ENCODE measurements at regions not wholly inside any gene's neighbourhood (a gene's known extent, or its start where the extent isn't known, plus 50 kb on each side); places are given as distances from the start of the nearest gene placed in this dataset.
A peak's percentile ranks its signal among the peaks of the same experiment; 100 is the strongest.
"Not testable (repeated sequence)": the region's sequence is repeated elsewhere in the genome, so short reads cannot be mapped to it uniquely, and the experiment has no call there.

DNA sequence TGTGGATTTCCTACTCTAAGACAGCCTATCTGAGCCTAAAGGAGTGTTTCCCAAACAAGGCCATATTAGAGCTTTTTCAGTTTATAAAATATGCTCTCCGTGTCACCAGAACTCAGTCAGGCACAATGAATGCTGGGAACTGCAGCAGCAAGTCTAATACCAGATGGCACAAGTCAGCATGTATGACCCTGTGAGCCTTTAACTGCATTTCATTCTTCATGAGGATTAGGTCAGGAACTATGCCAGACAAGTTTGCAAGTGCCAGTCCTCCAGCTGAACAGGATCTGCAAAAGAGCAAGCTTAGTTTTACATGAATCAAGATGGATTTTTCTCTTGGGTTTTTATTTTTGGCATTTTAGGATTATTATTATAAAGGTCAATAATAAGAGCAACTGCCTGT, 66.7 kb upstream of the SAMD5 start:
- H3K4me1 ChIP-seq = no peaks in the 10 kb centered on the region
- no peak overlapping the region for H3K4me3 ChIP-seq
- TF ChIP-seq, protein P1, sequence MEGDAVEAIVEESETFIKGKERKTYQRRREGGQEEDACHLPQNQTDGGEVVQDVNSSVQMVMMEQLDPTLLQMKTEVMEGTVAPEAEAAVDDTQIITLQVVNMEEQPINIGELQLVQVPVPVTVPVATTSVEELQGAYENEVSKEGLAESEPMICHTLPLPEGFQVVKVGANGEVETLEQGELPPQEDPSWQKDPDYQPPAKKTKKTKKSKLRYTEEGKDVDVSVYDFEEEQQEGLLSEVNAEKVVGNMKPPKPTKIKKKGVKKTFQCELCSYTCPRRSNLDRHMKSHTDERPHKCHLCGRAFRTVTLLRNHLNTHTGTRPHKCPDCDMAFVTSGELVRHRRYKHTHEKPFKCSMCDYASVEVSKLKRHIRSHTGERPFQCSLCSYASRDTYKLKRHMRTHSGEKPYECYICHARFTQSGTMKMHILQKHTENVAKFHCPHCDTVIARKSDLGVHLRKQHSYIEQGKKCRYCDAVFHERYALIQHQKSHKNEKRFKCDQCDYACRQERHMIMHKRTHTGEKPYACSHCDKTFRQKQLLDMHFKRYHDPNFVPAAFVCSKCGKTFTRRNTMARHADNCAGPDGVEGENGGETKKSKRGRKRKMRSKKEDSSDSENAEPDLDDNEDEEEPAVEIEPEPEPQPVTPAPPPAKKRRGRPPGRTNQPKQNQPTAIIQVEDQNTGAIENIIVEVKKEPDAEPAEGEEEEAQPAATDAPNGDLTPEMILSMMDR (IDR thresholded peaks at IDR 0.05) = no peak
- DNase-seq = peak in 1 of 4 donors; percentile 38
- H3K9me3 ChIP-seq = no peaks in the 10 kb centered on the region
- intact Hi-C loops (cut with DNase I) = no loop called here
- H3K27ac ChIP-seq = no peak overlapping the region
- H3K36me3 ChIP-seq = no peaks in the 10 kb centered on the region
- no peak for ATAC-seq
- H3K27me3 ChIP-seq = no peaks in the 10 kb centered on the region

GRCh38 chr6:147447835-147448611, 60.5 kb upstream of the SAMD5 start:
- ATAC-seq = peak; percentile 21
- Histone ChIP-seq H3K4me1 (no peaks in the 10 kb centered on the region), H3K36me3 (no peaks in the 10 kb centered on the region), H3K27ac (no peak overlapping the region), H3K27me3 (no peaks in the 10 kb centered on the region), H3K4me3 (no peak overlapping the region), H3K9me3 (no peaks in the 10 kb centered on the region)
- intact Hi-C loops (cut with DNase I) = no loop called here
- no peak for DNase-seq
- TF ChIP-seq, protein P1 (IDR thresholded peaks at IDR 0.05) = no peak

DNA sequence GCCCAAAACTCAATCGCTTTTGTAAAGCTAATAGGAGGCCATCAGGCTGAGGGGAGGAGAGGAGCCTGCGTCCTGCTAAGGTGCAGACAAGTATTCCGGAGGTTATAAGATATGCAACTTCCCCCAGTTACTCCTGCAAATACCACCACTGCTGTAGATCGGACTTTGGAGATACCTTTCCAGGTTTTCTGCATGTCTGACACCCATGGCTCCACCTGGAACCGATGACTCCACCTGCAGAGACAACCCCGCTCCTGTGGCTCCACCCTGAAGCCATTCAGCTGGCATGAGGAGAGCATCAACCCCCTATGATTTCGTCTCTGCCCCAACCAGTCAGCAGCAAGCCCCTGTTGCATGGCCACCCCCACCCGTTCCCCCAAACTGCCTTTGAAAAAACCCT, 59.7 kb upstream of the SAMD5 start:
- TF ChIP-seq, protein P1 (IDR thresholded peaks at IDR 0.05) = no peak
- Histone ChIP-seq H3K27ac (no peak overlapping the region), H3K9me3 (no peaks in the 10 kb centered on the region), H3K4me3 (no peak overlapping the region), H3K27me3 (no peaks in the 10 kb centered on the region), H3K4me1 (no peaks in the 10 kb centered on the region), H3K36me3 (no peaks in the 10 kb centered on the region)
- DNase-seq (no peak), ATAC-seq (no peak)
- intact Hi-C loops (cut with DNase I) = no loop called here

DNA sequence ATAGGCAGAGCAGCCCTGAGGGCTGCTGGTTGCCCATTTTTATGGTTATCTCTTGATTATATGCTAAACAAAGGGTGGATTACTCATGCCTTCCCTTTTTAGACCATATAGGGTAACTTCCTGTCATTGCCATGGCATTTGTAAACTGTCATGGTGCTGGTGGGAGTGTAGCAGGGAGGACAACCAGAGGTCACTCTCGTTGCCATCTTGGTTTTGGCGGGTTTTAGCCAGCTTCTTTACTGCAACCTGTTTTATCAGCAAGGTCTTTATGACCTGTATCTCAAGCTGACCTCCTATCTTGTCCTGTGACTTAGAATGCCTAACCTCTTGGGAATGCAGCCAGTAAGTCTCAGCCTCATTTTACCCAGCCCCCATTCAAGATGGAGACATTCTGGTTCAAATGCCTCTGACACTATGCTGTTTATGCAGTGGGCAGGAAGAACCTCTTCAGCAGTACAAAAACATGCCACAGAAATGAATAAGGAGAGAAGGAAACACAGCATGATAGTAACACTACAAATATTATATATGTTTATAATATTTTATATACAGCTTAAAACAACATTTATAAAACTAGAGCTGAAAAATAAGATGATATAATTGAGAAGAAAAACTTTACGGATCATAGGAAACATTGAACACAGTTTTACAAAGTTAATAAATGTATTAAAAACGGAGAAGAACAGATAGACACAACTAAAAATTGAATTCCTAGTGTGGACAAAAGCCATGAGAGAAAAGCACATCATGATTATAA, 58.9 kb upstream of the SAMD5 start:
- intact Hi-C loops (cut with DNase I) = no loop called here
- Histone ChIP-seq H3K4me3 (no peak overlapping the region), H3K27ac (no peak overlapping the region), H3K27me3 (no peaks in the 10 kb centered on the region), H3K36me3 (no peaks in the 10 kb centered on the region), H3K9me3 (no peaks in the 10 kb centered on the region), H3K4me1 (no peaks in the 10 kb centered on the region)
- TF ChIP-seq, protein P1 (IDR thresholded peaks at IDR 0.05) = no peak
- DNase-seq = no peak
- no peak for ATAC-seq

DNA sequence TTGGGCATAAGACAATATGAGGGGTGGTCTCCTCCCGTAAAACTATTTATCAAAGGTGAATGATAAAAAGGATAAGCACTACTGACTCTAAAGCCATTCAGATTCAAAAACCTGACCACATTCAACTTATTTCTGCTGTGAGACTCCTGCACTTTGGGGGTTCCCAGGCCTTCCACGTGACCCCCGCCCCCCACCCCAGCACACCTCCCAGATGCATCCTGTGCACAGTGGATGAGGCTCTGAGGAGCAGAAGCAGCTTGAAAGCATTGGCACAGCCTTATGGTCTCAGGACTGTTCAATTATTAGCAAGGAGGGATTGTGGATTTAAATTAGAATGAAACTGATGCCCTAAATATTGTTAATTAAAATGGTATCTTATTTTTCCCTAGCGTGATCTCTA, 55.1 kb upstream of the SAMD5 start:
- H3K9me3 ChIP-seq = no peaks in the 10 kb centered on the region
- no peak overlapping the region for H3K4me3 ChIP-seq
- DNase-seq (no peak), ATAC-seq (no peak)
- TF ChIP-seq, protein P1 (IDR thresholded peaks at IDR 0.05) = no peak
- H3K27ac ChIP-seq = no peak overlapping the region
- H3K36me3 ChIP-seq = no peaks in the 10 kb centered on the region
- H3K27me3 ChIP-seq = no peaks in the 10 kb centered on the region
- intact Hi-C loops (cut with DNase I) = no loop called here
- no peaks in the 10 kb centered on the region for H3K4me1 ChIP-seq

GRCh38 chr6:147454862-147455261, 53.6 kb upstream of the SAMD5 start:
- H3K27me3 ChIP-seq; H3K36me3 ChIP-seq; H3K4me1 ChIP-seq; intact Hi-C loops (cut with DNase I); DNase-seq; H3K9me3 ChIP-seq; ATAC-seq; H3K27ac ChIP-seq; H3K4me3 ChIP-seq: not testable (repeated sequence)
